Parathyroid adenoma (tissue), 2 donors: ENCODE measurements at regions not wholly inside any gene's neighbourhood (a gene's known extent, or its start where the extent isn't known, plus 50 kb on each side); places are given as distances from the start of the nearest gene placed in this dataset.

Experiments
- H2AFZ ChIP-seq: fragments of 300-600 bp; sonication (generic); one replicate; pipeline ENCODE4 v1.7.0; 2017; ENCODE audit warnings: antibody characterized with exemption, mild to moderate bottlenecking
- H3K27ac ChIP-seq: fragments of 300-600 bp; sonication (generic); one replicate; pipeline ENCODE4 v1.7.0; 2017
- H3K27me3 ChIP-seq: fragments of 300-600 bp; sonication (generic); one replicate; pipeline ENCODE4 v1.7.0; 2017; ENCODE audit warnings: low read length; ENCODE audit not compliant: control insufficient read depth, insufficient read depth
- H3K36me3 ChIP-seq: fragments of 300-600 bp; sonication (generic); one replicate; pipeline ENCODE4 v1.7.0; 2017; ENCODE audit warnings: low read length; ENCODE audit not compliant: control insufficient read depth, insufficient read depth
- H3K4me1 ChIP-seq: fragments of 300-600 bp; sonication (generic); one replicate; pipeline ENCODE4 v1.7.0; 2017; ENCODE audit warnings: control low read depth
- H3K4me2 ChIP-seq: fragments of 300-600 bp; sonication (generic); one replicate; pipeline ENCODE4 v1.7.0; 2017; ENCODE audit warnings: low read length
- H3K4me3 ChIP-seq: fragments of 300-600 bp; sonication (generic); one replicate; pipeline ENCODE4 v1.7.0; 2017; ENCODE audit warnings: low read depth, low read length
- H3K79me2 ChIP-seq: fragments of 300-600 bp; sonication (generic); one replicate; pipeline ENCODE4 v1.7.0; 2017; ENCODE audit warnings: control low read depth
- H3K9ac ChIP-seq: fragments of 300-600 bp; sonication (generic); one replicate; pipeline ENCODE4 v1.7.0; 2017; ENCODE audit warnings: mild to moderate bottlenecking
- H3K9me3 ChIP-seq: fragments of 300-600 bp; sonication (generic); one replicate; pipeline ENCODE4 v1.7.0; 2017; ENCODE audit warnings: low read length; ENCODE audit not compliant: control insufficient read depth
- CTCF ChIP-seq: fragments of 300-600 bp; sonication (generic); IDR thresholded peaks from one replicate; pipeline ENCODE4 v1.7.0; 2017; ENCODE audit warnings: antibody characterized with exemption, mild to moderate bottlenecking
- donor health status: primary hyperparathyroidism.

GRCh38 chr6:147726342-147726741, 217.9 kb downstream of the SAMD5 start:
- no peak overlapping the region for H3K4me2 ChIP-seq
- H3K27ac ChIP-seq: no peak overlapping the region
- peaks cover 3% of the 10 kb centered on the region for H3K9me3 ChIP-seq
- H3K27me3 ChIP-seq: no peaks in the 10 kb centered on the region
- H3K79me2 ChIP-seq: no peaks in the 10 kb centered on the region
- H3K36me3 ChIP-seq: no peaks in the 10 kb centered on the region
- TF ChIP-seq CTCF: no peak
- H2AFZ ChIP-seq: no peak overlapping the region
- no peak overlapping the region for H3K9ac ChIP-seq
- no peak overlapping the region for H3K4me3 ChIP-seq
- H3K4me1 ChIP-seq: no peaks in the 10 kb centered on the region

GRCh38 chr6:147728903-147729302, 220.4 kb downstream of the SAMD5 start:
- no peaks in the 10 kb centered on the region for H3K4me1 ChIP-seq
- no peak for TF ChIP-seq CTCF
- H3K27me3 ChIP-seq: no peaks in the 10 kb centered on the region
- no peak overlapping the region for H2AFZ ChIP-seq
- H3K4me2 ChIP-seq: no peak overlapping the region
- no peaks in the 10 kb centered on the region for H3K36me3 ChIP-seq
- H3K79me2 ChIP-seq: no peaks in the 10 kb centered on the region
- H3K4me3 ChIP-seq: no peak overlapping the region
- no peaks in the 10 kb centered on the region for H3K9me3 ChIP-seq
- H3K9ac ChIP-seq: no peak overlapping the region
- no peak overlapping the region for H3K27ac ChIP-seq

GRCh38 chr6:147733686-147734085, 225.2 kb downstream of the SAMD5 start:
- TF ChIP-seq CTCF: no peak

GRCh38 chr6:147734151-147734550, 225.7 kb downstream of the SAMD5 start:
- H3K4me3 ChIP-seq: no peak overlapping the region
- TF ChIP-seq CTCF: no peak
- no peak overlapping the region for H3K4me2 ChIP-seq
- no peak overlapping the region for H3K27ac ChIP-seq
- H2AFZ ChIP-seq: no peak overlapping the region
- H3K79me2 ChIP-seq: no peaks in the 10 kb centered on the region
- no peak overlapping the region for H3K9ac ChIP-seq
- no peaks in the 10 kb centered on the region for H3K9me3 ChIP-seq
- H3K4me1 ChIP-seq: peaks cover 4% of the 10 kb centered on the region
- no peaks in the 10 kb centered on the region for H3K27me3 ChIP-seq
- H3K36me3 ChIP-seq: no peaks in the 10 kb centered on the region

More at GRCh38 chr6:147733686-147734085, 225.2 kb downstream of the SAMD5 start:
- Histone ChIP-seq H3K27ac (no peak overlapping the region), H2AFZ (no peak overlapping the region), H3K27me3 (no peaks in the 10 kb centered on the region), H3K9me3 (no peaks in the 10 kb centered on the region), H3K4me2 (no peak overlapping the region), H3K4me3 (no peak overlapping the region), H3K36me3 (no peaks in the 10 kb centered on the region), H3K4me1 (peaks cover 4% of the 10 kb centered on the region), H3K9ac (no peak overlapping the region), H3K79me2 (no peaks in the 10 kb centered on the region)

GRCh38 chr6:147735924-147736323, 227.4 kb downstream of the SAMD5 start:
- no peak overlapping the region for H3K4me2 ChIP-seq
- no peak overlapping the region for H3K27ac ChIP-seq
- no peaks in the 10 kb centered on the region for H3K27me3 ChIP-seq
- no peak for TF ChIP-seq CTCF
- H3K79me2 ChIP-seq: no peaks in the 10 kb centered on the region
- H3K4me3 ChIP-seq: no peak overlapping the region
- no peak overlapping the region for H2AFZ ChIP-seq
- H3K9ac ChIP-seq: no peak overlapping the region
- H3K9me3 ChIP-seq: no peaks in the 10 kb centered on the region
- no peaks in the 10 kb centered on the region for H3K36me3 ChIP-seq
- peaks cover 4% of the 10 kb centered on the region for H3K4me1 ChIP-seq
